ENCODE measurements at regions not wholly inside any gene's neighbourhood (a gene's known extent, or its start where the extent isn't known, plus 50 kb on each side); places are given as distances from the start of the nearest gene placed in this dataset.
A peak's percentile ranks its signal among the peaks of the same experiment; 100 is the strongest.

GRCh38 chr7:53965716-53966115, 576.5 kb upstream of the VSTM2A start:
- no peak for DNase-seq (ENCODE audit: low read depth)

DNA sequence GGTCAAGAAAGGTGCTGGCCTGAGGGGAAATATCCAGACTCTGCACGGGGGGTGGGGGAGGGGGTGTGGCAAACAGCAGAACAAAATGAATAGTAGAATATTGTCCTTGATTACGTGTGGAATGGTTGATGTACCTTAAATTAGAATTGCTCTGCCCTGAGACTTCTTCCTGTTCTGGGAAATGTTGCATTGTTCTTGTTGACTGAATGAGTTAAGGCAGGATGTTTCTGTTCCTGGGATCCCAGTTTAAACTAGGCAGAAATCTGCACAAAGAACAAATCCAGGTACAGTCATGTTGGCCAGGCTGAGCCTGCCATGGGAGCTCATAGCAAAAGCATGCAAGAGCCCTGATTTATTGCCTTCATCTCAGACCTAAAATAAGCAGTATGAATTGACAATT, 558.7 kb upstream of the VSTM2A start:
- no peak for DNase-seq (ENCODE audit: low read depth)

DNA sequence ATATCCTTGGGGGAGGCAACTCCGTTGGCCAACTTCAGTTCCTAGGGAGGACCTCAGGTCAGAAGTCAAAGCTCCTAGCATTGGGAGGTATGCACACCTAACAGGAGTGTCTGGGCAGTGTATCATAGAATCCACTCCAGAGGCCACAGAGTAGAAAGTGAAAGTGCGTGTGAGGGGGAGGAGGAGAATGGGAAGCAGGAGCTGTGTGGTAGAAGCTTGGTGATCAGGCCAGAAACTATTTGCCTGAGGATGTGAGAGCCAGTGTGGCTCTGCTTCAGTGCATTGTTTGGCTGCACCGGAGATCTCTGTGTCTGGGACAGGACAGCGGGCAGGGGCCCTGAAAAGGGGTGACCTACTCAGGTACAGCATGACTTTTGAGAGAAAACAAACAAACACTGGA, 557.4 kb upstream of the VSTM2A start:
- DNase-seq (ENCODE audit: low read depth) = no peak

- no peak for DNase-seq (ENCODE audit: low read depth)
These were observed 553.8 kb upstream of the VSTM2A start for GRCh38 chr7:53988376-53988775.

GRCh38 chr7:53993224-53993623, 549.0 kb upstream of the VSTM2A start:
- DNase-seq (ENCODE audit: low read depth) = no peak

DNA sequence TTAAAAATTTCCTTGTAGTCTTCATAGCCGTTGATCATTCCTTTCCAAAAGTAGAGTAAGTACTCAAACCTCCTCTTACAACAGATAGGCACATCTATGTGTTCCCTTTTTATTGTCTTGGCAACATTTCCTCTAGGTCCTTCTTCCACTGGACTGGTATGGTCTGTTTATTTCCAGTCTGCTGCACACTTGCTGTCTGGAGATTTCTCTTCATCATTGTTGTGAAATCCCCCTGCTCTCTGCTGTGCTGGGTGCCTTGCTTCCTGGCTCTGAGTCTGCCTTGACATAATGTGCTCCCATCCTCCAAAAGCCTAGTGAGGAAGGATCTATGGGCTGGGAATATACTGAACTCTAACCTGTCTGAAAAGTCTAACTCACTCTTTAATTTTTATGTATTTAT, 545.3 kb upstream of the VSTM2A start:
- no peak for DNase-seq (ENCODE audit: low read depth)

GRCh38 chr7:54014765-54015164, 527.4 kb upstream of the VSTM2A start:
- no peak for DNase-seq (ENCODE audit: low read depth)

GRCh38 chr7:54015251-54015650, 526.9 kb upstream of the VSTM2A start:
- no peak for DNase-seq (ENCODE audit: low read depth)

DNA sequence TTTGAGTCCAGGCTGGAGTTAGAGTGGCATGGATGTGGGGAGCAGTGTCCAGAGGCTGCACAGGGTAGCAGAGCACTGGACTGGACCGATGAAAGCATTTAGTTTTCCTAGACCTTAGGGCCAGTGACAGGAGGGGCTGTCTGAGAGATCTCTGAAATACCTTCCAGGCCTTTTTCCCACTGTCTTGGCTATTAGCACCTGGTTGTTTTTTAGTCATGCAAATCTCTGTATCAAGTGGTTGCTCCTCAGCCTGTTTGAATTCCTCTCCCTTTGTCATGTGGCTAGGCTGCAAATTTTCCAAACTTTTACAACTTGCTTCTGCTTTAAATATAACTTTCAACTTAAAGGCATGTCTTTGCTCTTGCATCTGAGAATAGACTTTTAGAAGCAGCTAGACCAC, 504.3 kb upstream of the VSTM2A start:
- DNase-seq (ENCODE audit: low read depth) = no peak

DNA sequence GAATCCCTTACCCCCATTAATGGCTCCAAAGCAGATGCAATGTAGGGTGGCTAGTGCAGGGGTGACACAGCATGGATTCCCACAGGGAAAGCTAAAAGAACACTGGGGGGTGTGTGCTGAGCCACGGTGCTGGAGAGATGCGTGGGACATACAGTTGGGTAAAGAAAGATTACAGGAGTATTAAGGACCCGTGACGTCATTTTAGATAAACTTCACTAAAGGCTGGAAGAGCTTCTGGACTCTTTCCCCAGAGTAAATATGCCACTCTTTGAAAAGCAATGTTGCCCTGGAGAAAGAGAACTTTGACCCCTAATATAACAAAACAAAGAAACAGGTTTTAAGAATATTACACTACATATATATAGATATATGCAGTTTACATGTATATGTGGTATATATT, 481.5 kb upstream of the VSTM2A start:
- no peak for DNase-seq (ENCODE audit: low read depth)

DNA sequence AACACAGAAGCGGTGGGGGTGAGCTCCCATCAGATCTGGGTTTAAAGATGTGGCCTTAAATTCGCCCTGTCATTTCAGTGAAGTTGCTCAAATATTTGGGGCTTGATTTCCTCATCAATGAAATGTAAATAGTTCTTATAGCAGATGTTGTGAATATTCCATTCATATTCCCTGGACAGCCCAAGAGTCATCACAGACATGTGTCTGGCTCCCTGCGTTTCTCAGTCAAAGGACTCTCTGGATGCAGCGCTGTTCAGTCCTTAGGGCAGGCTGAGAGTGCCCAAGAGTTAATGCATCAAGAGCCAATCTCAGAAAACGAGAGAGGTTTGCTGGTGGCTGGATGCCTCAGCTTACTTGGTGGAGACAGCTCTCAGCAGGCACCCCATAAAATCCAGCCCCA, 475.5 kb upstream of the VSTM2A start:
- DNase-seq (ENCODE audit: low read depth) = no peak

DNA sequence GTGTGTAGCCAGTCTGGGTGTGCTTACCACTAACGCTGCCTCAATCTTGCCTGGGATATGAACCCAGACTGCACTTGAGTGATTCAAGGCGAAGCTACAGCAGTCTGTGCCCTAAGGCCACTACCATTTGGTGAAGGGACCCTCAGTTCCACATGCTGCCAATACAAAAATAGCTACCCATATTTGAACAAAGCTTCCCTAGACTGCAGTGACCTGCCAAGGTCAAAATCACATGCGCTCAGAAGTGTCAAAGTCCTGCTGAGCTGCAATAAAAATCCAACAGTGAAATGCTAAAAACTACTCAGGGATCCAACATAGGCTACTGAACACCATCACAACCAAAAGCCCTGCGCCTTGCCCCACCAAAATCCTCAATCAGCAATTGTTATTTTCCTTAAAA, 472.3 kb upstream of the VSTM2A start:
- DNase-seq (ENCODE audit: low read depth) = no peak

GRCh38 chr7:54072710-54073109, 469.5 kb upstream of the VSTM2A start:
- no peak for DNase-seq (ENCODE audit: low read depth)

DNA sequence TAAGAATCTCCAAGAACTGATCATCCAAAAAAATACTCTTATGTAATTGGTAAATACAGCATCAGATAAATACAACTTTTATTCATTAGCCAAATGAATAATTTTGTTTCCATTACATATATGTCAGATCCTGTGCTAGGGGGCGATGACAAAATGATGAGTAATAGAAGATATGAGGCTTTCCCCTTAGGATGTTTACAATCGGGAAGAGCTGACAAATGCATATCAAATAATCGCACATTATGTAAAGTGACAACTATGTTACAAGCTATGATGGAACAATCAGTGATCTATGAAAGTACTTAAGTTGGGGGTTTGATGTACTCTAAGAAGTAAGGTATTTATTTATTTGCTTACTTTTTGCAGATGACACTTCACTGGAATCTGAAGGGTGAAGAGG, 465.6 kb upstream of the VSTM2A start:
- peak; percentile 0 for DNase-seq (ENCODE audit: low read depth)

- no peak for DNase-seq (ENCODE audit: low read depth)
These were observed 461.6 kb upstream of the VSTM2A start for GRCh38 chr7:54080525-54080924.

DNA sequence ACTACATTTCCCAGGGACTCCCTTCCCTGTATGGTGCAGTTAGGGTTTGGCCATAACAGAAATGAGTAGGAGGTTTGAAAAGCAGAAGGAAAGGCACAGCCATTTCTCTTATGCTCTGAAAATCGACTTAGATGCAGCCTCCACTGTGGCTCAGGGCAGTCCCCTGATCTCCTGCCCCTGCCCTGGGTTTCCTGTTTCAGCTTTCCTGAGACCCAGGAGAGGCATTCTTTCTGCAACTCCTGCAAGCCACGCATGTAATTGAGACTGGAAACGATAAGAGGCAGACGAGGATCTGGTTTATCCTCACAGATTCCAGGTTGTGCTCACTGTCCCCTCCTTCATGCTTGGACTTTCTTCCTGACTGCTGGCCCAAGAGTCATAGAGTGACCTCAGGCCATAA, 461.2 kb upstream of the VSTM2A start:
- no peak for DNase-seq (ENCODE audit: low read depth)

- DNase-seq (ENCODE audit: low read depth) = no peak
These were observed 457.8 kb upstream of the VSTM2A start for GRCh38 chr7:54084340-54084739.

DNA sequence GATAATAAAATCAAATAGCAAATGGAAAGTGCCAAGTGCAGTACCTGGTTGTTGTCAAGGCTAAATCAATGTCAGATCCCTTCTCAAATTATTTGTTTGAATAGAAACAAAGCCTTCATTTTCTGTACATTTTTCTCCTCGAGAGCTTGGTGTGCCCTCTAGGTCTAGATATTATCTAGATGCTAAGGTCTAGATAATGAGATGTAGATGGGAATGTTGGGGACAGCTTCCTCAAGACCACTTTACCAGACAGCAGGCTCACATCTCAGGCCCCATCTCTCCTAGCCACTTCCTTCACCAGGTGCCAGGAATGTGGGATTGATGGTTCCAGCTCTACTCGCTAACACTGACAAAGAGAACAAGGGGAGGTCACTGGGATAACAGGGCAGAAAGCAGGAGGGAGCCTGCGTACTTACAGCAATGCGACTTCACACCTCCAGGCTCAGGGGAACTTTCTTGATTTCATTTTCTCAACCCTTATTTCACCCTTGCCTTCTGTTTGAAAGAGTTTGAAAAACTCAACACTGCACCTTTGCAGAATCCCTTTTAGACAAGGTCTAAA, 451.4 kb upstream of the VSTM2A start:
- no peak for DNase-seq (ENCODE audit: low read depth)

- DNase-seq (ENCODE audit: low read depth) = no peak
These were observed 450.9 kb upstream of the VSTM2A start for GRCh38 chr7:54091322-54091721.

- DNase-seq (ENCODE audit: low read depth) = no peak
These were observed 444.3 kb upstream of the VSTM2A start for GRCh38 chr7:54097886-54098285.

GRCh38 chr7:54109501-54109900, 432.7 kb upstream of the VSTM2A start:
- peak; percentile 13 for DNase-seq (ENCODE audit: low read depth)

DNA sequence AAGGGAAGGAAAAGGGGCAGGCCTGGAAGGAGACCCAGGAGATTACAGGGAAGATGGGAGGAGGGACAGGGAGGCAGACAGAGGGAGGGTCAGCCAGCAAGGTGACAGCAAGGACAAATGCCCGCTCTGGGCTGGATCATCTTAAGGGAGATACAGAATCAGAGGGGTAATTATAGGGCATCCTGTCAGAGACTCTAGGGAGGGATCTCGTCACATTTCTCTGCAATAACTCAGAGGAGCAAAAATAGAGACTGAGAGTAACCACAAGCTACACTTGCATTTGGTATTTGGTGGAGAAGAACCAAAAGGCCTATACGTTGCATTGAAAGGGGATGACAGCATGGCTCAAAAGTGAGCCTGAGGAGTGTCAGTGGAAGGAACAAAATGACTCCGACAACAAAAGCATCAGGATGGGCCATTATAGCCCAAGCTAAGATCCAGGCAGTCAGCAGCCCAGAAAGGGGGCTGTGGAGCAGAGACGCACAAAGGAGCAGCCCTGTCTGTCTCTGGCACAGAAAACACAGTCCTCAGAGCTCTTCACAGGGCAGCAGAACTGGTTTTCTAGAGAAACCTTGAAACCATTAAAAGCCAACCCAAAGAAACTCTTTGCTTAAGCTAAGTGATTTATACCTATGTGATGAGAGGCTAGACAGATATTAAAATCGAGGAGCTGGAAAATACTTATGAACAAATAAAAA, 430.2 kb upstream of the VSTM2A start:
- no peak for DNase-seq (ENCODE audit: low read depth)

DNA sequence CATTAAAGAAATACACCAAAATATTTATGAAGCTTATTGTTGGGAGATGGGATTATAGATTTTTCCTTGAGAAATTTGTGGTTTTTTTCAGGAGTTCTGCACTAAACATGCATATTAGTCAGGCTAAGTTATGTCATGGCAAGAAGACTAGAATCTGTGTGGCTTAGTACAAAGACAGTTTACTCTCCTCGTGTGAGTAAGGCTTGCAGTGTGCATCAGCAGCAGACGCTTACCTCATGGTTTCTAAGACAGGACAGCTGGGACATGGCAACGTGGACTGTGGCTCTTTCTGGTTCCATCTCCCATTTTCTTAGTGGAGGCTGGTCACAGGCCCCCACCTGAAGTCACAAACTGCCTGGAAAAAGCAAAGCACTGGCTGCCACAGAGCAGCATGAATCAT, 429.6 kb upstream of the VSTM2A start:
- DNase-seq (ENCODE audit: low read depth) = no peak

DNA sequence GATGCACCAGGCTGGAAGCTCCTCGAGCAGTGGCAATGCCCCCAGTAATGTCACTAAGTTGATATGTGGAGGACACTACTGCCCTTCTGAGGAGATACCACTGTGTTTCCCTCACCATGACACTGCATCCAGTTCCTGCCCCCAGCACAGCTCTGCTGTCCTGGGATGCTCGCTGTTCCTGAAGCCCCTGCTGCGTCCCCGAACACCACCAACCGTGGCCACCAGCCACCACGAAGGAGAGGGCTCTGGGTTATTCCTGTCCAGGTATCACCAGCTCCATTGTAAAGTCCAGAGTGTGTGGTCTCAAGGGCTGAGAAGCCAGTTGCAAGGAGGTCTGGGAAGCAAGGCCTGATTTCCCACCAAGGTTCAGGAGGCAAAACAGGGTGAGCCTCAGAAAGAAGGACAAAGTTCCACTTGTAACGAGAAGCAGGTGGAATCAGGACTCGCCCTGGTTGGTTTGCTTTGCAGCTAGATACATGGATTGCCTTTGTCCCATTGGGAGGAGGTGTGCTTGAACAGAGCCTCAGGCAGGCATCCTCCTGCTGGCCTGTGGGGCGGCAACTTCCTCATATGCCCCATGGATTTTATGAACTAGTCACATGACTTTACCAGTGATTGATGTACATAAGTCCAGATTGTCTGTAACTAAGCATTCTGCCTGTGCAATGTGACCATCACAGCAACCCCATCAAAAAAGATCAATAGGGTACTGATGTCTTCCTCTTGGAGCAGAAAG, 427.0 kb upstream of the VSTM2A start:
- no peak for DNase-seq (ENCODE audit: low read depth)
